ENCODE measurements at regions not wholly inside any gene's neighbourhood (a gene's known extent, or its start where the extent isn't known, plus 50 kb on each side); places are given as distances from the start of the nearest gene placed in this dataset.

GRCh38 chr2:237150186-237150585 is 64.5 kb downstream of the COPS8 start:
- DNase-seq = no peak

- no peak for DNase-seq
Observed at GRCh38 chr2:237150831-237151375, 65.2 kb downstream of the COPS8 start.

- DNase-seq = no peak
Observed at GRCh38 chr2:237152361-237152760, 66.7 kb downstream of the COPS8 start.

GRCh38 chr2:237153181-237153580 is 67.5 kb downstream of the COPS8 start:
- DNase-seq = no peak

DNA sequence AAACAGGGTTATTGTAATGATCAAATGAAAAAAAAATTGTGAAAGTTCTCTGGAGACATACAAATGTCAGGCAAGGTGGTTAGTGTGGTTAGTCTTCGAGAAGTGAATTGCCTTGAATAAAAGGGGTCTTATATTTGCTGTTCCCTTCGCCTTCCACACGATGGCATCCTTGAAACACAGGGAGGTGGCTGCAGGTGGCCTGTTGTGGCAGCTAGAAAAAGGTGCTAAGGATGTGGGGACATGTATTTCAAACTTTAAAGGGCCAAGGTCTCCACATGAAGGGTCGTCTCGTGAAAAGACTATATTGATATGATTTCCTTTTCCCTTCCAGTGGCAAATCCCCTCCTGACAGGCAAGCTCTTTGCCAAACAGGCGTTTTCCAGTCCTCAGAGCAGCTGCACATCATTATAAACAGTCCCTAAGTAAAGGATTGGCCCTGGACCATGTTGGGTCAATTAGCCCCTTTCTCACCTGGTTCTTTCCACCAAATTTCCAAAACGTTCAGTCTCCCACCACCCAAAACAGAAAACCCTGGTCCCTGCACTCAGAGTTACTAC is 68.5 kb downstream of the COPS8 start:
- peak; percentile 74 for DNase-seq

DNA sequence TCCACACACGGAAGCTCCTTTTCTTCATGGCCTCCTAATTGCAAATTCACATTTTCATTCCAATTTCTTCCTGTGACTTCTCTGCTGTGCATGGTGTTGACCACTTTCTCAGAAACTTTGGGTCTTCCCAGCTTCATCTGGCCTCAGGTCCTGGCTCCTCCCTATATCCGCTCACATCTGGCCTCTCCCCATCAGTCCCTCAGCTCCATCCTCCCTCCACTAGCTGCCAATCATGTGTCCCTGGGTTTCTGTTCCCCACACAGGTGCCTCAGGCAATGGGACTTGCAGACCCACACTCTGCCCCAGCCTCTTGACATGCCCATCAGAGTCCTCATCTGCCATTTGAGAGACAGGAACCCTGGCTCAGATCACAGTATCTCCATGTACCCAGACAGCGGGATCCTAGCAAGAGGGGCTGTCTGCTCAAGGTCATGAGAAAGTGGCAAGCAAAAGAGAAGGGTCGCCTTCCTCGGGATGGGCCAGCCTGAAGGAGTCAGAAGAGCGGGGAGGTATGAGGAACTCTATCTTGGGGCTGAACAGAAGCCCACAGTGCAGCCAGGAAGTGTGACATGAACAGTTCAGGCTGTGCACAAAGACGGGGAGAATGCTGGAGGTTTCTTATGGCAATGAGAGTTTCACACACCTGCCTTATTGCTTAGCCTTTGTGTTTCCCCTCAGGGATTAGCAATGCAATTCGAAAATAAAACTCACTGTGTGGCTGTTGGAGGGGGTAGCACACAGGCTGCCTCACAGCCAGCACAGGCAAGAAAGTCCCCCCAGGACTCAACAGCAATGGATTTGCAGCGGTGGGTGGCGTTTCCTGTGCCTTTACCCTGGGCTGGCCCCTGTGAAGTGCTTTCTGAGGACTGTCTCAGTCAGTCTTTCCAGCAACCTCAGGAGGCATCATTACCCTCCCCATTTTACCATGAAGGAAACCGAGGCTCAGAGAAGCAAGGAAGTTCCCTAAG is 69.5 kb downstream of the COPS8 start:
- peak; percentile 75 for DNase-seq

GRCh38 chr2:237156031-237156856 is 70.6 kb downstream of the COPS8 start:
- peak; percentile 84 for DNase-seq

GRCh38 chr2:237156857-237157779 is 71.4 kb downstream of the COPS8 start:
- DNase-seq = no peak

GRCh38 chr2:237157780-237158102 is 72.1 kb downstream of the COPS8 start:
- DNase-seq = no peak

GRCh38 chr2:237158194-237158593 is 72.5 kb downstream of the COPS8 start:
- DNase-seq = no peak

- no peak for DNase-seq
Observed at GRCh38 chr2:237159006-237159911, 73.6 kb downstream of the COPS8 start.

DNA sequence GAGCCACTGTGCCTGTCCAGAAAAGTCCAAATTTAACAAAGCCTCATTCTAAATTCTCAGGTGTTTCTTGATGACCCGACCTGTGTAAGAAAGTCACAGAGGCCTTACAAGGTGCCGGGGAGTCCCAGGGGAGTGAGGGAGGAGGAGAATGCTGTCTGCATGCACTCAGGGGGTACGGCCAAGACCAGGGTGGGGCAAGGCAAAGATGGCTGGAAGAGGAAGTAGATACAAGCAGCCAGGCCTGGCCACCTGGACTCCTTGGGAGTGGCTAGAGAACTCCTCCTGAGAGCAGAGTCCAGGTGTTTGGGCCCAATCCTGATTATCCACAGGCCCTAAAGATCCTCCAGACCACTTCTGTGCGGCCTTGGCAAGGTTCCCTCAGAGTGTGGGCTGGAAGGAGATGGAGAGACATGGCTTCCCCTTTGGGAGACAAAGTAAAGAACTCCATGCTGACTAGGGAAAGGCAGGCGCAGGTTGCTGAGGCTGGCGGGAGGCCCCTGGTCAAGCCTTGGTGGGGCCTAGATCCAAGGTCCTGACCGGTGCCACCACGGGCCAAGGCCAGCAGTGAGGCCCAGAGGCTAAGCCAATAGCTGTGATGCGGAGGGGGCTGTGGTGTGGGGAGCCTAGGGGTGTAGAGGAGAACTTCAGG is 74.7 kb downstream of the COPS8 start:
- DNase-seq = no peak

DNA sequence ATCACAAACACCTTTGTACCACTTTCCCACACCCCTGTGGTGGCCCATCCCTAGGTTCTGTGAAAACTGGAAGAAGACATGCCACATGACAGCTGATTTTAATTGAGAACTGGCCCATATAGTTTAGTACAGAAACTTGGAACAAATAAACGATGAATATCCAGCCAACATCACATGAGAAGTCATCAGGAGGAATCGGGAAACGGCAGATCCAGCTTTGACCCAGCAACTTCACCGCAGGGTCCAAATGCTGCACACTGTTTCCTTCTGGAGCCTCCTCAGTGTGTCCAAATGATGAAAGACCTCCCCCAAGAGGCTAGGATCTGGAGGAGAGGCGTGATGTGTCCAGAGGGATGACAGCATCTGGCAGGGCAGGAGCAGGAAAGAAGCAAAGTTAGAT is 75.5 kb downstream of the COPS8 start:
- DNase-seq = no peak

- DNase-seq = no peak
Observed at GRCh38 chr2:237162959-237163358, 77.3 kb downstream of the COPS8 start.

DNA sequence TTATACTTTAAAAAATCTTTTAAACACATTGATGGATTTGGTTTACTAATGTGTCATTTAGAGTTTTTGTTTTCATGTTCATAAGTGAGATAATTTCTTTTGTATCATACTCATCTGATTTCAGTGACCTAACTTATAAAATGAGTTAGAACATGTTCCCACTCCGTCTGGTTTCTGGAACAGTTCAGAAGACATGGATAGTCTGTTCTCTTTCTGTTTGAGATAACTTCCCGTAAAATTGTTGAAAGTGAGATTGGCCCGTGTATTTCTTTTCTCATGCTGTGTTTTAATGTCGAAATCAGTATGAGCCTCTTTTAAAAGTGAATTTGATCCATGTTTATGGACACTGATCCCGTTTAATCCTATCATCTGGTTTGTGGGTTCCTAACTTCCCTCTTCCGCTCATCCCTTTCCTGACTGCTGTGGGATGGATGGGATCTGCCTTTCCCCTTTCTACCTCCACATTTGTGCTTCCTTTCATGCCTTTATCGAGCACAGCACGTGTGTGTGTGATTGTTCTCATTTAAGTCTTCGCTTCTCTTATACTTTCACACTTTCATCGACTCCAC is 78.9 kb downstream of the COPS8 start:
- DNase-seq = no peak

DNA sequence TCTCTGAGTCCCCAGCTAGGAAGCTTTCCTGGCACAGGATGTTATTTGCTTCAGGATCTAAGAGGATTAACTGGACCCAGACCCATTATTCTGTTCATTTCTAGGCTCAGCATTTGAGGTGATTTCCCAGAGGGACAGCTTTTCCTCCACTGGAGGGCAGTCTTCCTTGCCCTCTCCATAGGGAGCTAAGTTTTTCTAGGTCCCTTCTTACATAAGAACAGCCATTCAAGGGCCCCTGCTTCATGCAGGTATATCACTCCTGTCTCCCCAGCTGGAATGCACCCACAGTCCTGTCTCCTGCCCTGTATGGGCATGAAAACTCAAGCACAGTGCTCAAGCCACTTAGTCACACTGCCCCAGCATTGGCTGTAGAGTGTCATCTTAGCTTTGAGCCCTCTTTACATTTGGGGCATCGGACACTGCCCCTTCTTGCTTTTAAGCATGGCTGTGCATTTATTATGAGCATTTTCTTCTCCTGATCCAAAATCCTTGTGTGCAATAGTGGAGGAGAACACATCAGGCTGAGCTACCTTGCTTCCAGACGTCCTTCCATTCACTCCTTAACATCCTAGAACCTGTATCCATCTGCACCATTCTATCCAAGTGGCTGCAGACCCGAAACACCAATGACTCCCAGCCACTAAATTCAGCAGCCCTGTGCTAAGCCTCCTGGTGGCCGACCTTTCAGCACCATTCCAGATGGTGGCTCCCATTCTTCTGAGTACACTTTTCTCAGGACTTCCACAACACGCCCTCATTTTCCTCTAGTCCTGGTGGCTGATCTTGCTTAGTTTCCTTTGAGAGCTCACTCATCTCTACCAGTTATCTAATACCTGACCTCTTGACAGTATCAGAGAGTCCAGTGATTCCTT is 80.0 kb downstream of the COPS8 start:
- DNase-seq = no peak

- DNase-seq = no peak
Observed at GRCh38 chr2:237167038-237167437, 81.3 kb downstream of the COPS8 start.

DNA sequence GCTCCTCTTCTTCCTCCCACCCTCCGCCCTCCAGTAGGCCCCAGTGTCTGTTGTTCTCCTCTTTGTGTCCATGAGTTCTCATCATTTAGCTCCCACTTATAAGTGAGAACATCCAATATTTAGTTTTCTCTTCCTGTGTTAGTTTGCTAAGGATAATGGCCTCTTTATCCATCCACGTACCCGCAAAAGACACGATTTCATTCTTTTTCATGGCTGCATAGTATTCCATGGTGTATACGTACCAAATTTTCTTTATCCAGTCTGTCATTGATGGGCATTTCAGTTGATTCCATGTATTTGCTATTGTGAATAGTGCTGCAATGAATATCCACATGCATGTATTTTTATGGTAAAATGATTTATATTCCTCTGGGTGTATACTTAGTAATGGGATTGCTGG is 82.2 kb downstream of the COPS8 start:
- DNase-seq = no peak

GRCh38 chr2:237170020-237170419 is 84.3 kb downstream of the COPS8 start:
- no peak for DNase-seq

Measured in activated CD8-positive, alpha-beta memory T cell treated with anti-CD3 and anti-CD28 coated beads, Interleukin-2, amount 50 U/mL, for 48 hours (primary cell).